Suppressor macrophage treated with lipopolysaccharide for 4 hours (primary cell): ENCODE measurements at regions not wholly inside any gene's neighbourhood (a gene's known extent, or its start where the extent isn't known, plus 50 kb on each side); places are given as distances from the start of the nearest gene placed in this dataset.

Experiments used
- DNase-seq: peaks from one replicate; pipeline ENCODE4 v3.0.0-alpha.2; 2020

GRCh38 chr11:27857014-27857413 lies 156.8 kb upstream of the BDNF start:
- DNase-seq: peak; percentile 1

DNA sequence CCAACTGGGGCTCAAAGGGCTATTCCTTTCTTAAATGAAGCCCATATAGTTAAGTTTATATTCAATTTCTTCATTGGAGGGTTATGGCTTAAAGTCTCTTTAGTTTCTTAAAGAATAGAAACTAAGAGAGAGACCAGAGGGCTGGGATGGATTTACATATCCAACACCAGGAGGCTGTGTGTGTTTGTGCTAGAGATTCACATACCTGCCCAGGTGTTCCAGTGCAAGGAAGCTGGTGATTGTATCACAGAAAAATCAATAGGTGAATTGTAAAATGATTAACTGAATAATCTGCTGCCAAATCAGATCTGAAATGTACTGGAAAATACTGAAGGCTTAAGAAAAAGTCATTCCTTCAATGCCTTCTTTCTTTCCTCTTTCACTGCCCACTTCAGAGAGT lies 148.2 kb upstream of the BDNF start:
- no peak for DNase-seq

DNA sequence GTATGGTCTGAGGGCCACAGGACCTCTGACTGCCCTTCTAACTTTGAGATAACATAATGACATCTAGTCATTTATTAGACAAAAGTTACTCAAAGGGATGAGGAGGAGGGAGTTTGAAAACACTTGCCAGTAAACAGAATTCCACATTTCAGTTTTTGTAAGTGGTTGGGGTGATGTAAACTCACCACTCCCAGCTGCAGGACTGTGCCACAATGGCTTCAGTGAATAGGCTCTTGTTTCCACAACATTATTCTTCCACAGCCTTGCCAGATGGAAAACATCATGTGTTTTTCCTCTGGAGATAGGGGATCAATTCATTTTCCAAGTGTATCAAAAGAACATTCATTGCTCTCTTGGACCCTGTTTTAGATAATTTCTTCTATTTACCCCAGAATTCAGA lies 147.2 kb upstream of the BDNF start:
- no peak for DNase-seq

GRCh38 chr11:27842290-27842689 lies 142.0 kb upstream of the BDNF start:
- no peak for DNase-seq

DNA sequence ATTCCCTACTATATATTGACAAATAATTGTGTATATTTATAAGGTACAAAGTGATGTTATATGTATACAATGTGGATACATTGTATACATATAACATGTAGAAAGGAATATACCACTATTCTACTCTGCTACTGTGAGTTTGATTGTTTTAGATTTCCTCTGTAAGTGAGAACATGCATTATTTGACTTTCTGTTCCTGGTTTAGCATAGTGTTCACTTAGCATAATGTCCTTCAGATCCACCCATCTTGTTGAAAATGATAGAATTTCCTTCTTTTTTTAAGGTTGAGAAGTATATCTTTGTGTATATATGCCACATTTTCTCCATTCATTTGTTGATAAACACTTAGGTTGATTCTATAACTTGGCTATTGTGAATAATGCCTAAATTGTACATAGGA lies 140.8 kb upstream of the BDNF start:
- DNase-seq: no peak

DNA sequence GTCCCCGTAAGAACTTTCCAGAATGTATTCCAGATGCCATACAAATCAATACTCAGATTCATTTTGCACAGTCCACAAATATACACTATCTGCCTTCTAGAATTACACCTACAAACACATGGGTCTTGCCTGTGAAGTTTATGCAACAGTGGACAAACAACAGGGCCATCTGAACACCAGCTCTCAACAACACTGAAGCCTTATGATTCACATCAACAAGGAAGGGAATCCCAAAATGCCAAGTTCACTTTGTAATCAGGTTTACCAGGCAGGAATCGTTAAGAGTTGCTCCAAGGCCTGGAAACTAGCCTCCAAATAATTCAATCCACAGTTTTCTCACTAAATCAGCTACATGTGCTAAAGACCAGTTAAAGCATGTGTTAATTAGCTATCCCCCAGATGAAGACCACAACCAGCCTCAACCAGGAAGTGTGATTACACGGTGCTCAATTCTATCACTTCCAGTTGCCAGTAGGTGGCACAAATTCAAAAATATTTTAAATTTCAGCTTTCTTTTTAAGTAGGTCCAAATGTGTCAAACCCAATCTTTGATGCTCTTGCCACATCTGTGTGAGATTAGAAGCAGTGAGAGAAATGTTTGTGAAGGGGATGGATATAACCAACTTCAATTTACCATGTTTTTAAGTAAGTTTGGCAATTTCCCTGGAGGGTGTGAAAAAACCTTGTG lies 139.1 kb upstream of the BDNF start:
- no peak for DNase-seq

DNA sequence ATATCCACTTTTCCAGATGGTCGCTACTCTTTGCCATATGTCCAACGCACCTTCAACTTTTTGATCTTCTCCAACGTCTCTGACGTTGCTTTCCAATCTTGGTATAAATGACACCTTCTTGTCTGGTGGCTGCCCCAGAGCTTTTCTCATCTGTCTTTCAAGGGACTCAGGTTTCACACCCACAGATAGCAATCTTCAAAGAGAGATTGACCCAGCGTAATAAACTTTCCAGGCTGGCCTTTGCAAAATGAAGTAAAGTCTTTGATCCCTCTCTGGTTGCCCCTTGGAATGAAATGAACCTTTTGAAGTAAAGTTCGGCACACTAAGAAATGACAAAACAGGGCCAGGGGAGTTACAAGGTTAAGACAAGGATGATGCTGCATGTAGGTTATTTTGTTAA lies 138.4 kb upstream of the BDNF start:
- no peak for DNase-seq

- DNase-seq: no peak
Observed at GRCh38 chr11:27837895-27838563, 137.8 kb upstream of the BDNF start.

- DNase-seq: no peak
Observed at GRCh38 chr11:27830206-27830605, 130.0 kb upstream of the BDNF start.

GRCh38 chr11:27820249-27820648 lies 120.0 kb upstream of the BDNF start:
- DNase-seq: no peak

DNA sequence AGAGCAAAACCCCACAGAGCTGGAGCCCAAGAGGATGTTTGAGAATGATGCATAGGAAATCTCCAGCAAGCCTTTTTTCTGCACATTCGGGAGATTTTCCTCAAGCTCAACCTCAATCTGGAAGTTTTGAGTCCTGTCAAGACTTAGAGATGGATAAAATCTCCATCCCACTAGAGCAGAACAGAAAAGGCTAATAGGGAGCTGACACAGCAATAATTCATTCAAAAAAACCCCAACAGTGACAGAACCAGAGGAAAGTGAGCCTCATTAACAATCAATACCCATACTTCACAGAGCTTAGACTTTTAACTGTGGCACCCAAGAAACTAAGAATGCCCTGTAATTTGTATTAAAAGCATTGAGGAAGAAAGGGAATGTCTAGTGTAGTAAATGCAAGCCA lies 115.9 kb upstream of the BDNF start:
- no peak for DNase-seq

DNA sequence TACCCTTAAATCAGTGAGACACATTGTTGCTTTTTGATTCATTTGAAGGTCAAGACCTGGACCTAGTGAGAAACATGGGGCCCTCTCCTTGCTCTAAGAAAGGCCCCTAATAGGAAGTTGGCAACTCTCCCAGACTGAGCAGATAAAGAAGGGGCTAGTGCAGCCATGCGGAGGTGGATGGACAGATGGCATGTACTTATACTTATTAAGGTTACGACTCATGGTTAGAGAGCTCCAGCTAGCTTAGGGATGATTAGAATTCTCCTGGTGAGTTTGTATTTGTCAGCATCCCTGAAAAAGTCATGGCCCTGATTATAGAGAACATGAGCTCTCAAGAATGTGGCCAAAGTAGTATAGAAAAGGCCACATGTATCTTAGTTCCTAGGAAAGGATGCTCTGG lies 112.1 kb upstream of the BDNF start:
- no peak for DNase-seq

DNA sequence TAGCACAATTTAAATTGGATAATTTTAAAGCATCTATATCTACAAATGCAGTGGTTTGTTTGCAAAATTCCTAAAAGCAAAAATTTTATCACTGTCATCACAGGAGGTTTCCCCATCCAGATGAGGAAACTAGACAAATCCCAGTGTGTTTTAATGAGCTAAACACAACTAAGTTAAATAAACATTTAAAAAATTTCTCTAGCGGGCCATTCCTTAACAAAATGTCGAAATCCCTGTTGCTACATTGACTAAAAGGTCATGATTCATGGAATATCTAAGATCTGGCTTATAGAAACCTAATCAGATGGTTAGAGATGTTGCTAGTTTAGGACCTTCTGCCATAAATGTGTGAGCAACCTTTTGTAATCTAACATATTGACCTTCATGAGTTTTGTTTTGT lies 107.3 kb upstream of the BDNF start:
- no peak for DNase-seq

- DNase-seq: no peak
Observed at GRCh38 chr11:27806122-27806521, 105.9 kb upstream of the BDNF start.

DNA sequence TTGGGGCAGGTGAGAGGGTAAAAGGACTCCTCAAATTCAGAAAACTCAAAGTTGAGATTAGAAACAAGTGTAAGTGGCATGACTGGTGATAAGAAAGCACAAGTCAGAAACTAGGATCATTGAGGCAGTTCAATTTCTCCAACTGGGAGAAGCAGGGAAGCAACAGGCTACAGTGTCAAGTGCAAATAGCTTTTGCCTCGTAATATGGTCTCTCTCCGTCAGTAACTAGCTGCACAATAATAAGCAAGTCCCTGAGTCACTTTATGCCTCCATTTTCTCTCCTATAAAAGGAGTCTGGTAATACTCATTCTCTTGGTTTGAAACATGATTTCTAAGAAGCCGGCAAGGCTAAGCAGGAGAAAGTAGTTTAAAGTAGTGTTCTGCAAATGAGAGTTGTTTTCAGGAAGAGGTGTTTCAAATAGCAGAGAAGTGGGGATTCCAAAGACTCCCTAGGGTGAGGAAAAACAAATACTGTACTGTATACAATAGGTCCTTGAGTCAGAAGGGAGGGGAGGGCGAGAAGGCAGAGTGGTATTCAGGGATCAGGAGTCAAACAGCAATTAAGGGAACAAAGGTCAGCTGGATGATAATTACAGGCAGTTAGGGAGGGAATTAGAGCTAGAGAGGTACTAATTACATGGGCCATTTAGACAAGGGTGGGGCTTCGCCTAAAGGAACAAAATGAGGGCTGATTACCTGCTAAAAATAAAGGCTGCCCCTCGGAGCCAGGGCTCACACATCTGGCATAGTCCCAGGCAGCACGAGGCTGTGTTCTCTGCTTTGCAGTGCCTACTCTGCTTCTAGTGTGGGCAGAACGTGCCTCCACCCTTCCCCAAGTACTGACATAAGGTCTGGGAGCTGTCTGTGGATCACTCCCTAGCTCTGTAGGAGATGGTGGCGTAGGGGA lies 96.0 kb upstream of the BDNF start:
- no peak for DNase-seq

GRCh38 chr11:27786864-27787263 lies 86.6 kb upstream of the BDNF start:
- no peak for DNase-seq

- DNase-seq: no peak
Observed at GRCh38 chr11:27786331-27786730, 86.1 kb upstream of the BDNF start.

- no peak for DNase-seq
Observed at GRCh38 chr11:27783701-27784355, 83.6 kb upstream of the BDNF start.

- DNase-seq: no peak
Observed at GRCh38 chr11:27777033-27777432, 76.8 kb upstream of the BDNF start.

DNA sequence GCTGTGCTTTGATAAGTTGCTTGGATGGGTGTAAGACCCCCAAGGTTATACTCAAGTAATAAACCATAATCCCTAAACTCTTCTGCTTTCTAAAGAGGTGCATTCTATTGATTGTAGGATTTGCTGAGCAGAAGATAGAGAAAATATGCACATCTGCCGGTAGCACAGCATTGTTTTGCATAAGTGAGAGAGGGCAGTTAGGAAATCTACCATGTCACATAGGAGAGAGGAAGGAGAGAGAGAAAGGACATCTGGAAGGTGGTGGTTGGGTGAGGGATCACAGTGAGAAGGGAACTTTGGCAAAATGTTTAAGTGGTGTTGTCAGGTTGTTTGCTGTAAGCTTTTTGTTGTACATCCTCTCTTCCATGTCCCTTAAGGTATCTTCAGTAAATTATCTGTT lies 73.6 kb upstream of the BDNF start:
- DNase-seq: no peak

DNA sequence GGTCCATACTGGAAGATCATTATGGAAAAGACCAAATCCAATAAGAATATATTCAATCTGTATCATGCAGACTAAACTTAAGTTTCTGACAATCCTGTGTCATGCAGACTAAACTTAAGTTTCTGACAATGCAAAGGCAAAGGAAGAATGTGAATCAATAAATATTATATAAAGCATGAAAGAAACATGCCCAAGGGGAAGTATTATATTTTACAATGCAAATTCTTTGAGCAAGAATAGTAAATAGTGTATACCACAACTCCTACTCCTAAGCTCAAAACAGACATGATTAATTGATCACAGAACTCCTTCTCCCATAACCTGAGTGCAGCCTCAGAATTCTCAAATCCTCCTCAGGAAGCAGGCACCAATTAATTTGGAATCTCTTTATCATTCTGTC lies 71.3 kb upstream of the BDNF start:
- DNase-seq: no peak

- DNase-seq: no peak
Observed at GRCh38 chr11:27770576-27770975, 70.3 kb upstream of the BDNF start.

- DNase-seq: no peak
Observed at GRCh38 chr11:27763736-27764135, 63.5 kb upstream of the BDNF start.
